SK-N-SH (cell line): ENCODE measurements at regions not wholly inside any gene's neighbourhood (a gene's known extent, or its start where the extent isn't known, plus 50 kb on each side); places are given as distances from the start of the nearest gene placed in this dataset.

Experiments used
- CTCF ChIA-PET: fragments of 300-600, 350-600 bp; formaldehyde crosslinking; extraction: SDS; loops from one replicate; lab custom pipeline; 2021; lab: Yijun Ruan, JAX
- POLR2A ChIA-PET: fragments of 350-600 bp; sonication (Branson Sonifier 250); formaldehyde crosslinking; extraction: SDS; loops from one replicate; lab custom pipeline; 2020; ENCODE audit warnings: antibody characterized with exemption, inconsistent platforms; lab: Yijun Ruan, JAX
- DNase-seq: peaks from one replicate; pipeline ENCODE4 v3.0.0; 2012
- H2AFZ ChIP-seq: fragments of 200-600 bp; sonication (generic); 2 replicates; pipeline ENCODE4 v1.8.1; 2016; ENCODE audit warnings: antibody characterized with exemption, mild to moderate bottlenecking, low read depth
- H3F3A ChIP-seq: fragments of 200-600 bp; sonication (generic); replicated peaks from 2 replicates; pipeline ENCODE3; 2016; ENCODE audit warnings: antibody characterized with exemption, mild to moderate bottlenecking; ENCODE audit not compliant: insufficient read depth
- H3K27ac ChIP-seq, 2 experiments: fragments of 200-500 bp in 1 of 2; fragments of 200-600 bp in 1 of 2; sonication (Bioruptor generic) in 1 of 2; sonication (generic), shearing (Covaris generic) in 1 of 2; 2 replicates each; pipeline versions ENCODE4 v1.5.1 to v1.6.1; 2014 to 2016; ENCODE audit warnings: low read depth in 2 of 2, inconsistent platforms in 1 of 2, low read length in 1 of 2, mild to moderate bottlenecking in 1 of 2, mixed read lengths in 1 of 2
- H3K27me3 ChIP-seq: fragments of 200-600 bp; sonication (generic), shearing (Covaris generic); 2 replicates; pipeline ENCODE4 v1.6.1; 2016; ENCODE audit warnings: mixed run types; ENCODE audit not compliant: insufficient read depth
- H3K36me3 ChIP-seq, 2 experiments: fragments of 200-500 bp in 1 of 2; fragments of 200-600 bp in 1 of 2; sonication (Bioruptor generic) in 1 of 2; sonication (generic) in 1 of 2; replicated peaks in 1 of 2; 2 replicates each; pipeline versions ENCODE3 to v1.5.1; 2014 to 2016; ENCODE audit warnings: low read length in 1 of 2, mild to moderate bottlenecking in 1 of 2; ENCODE audit not compliant: insufficient read depth in 2 of 2, control insufficient read depth in 1 of 2
- H3K4me1 ChIP-seq, 2 experiments: fragments of 200-500 bp in 1 of 2; fragments of 200-600 bp in 1 of 2; sonication (Bioruptor generic) in 1 of 2; sonication (generic), shearing (Covaris generic) in 1 of 2; 2 replicates each; pipeline versions ENCODE4 v1.5.1 to v1.6.1; 2014 to 2016; ENCODE audit warnings: low read depth in 1 of 2, low read length in 1 of 2, mixed run types in 1 of 2; ENCODE audit not compliant: insufficient read depth in 2 of 2, control insufficient read depth in 1 of 2
- H3K4me2 ChIP-seq: fragments of 200-600 bp; sonication (generic), shearing (Covaris generic); 2 replicates; pipeline ENCODE4 v1.6.1; 2017; ENCODE audit warnings: mixed run types
- H3K4me3 ChIP-seq, 2 experiments: fragments of 200-500 bp in 1 of 2; fragments of 200-600 bp in 1 of 2; sonication (Bioruptor generic) in 1 of 2; sonication (generic), shearing (Covaris generic) in 1 of 2; 2 replicates each; pipeline versions ENCODE4 v1.5.1 to v1.8.1; 2014 to 2016; ENCODE audit warnings: low read depth in 2 of 2, inconsistent platforms in 1 of 2, low read length in 1 of 2, mild to moderate bottlenecking in 1 of 2, mixed read lengths in 1 of 2, moderate library complexity in 1 of 2
- H3K79me2 ChIP-seq: fragments of 200-600 bp; sonication (generic); 2 replicates; pipeline ENCODE4 v1.8.1; 2017; ENCODE audit warnings: mild to moderate bottlenecking; ENCODE audit not compliant: insufficient read depth
- H3K9ac ChIP-seq: fragments of 200-600 bp; sonication (generic); 2 replicates; pipeline ENCODE4 v1.6.1; 2017; ENCODE audit warnings: mixed run types
- H3K9me2 ChIP-seq: fragments of 200-600 bp; sonication (generic); 2 replicates; pipeline ENCODE4 v1.6.1; 2017; ENCODE audit warnings: mixed run types
- H3K9me3 ChIP-seq: fragments of 200-600 bp; sonication (generic); 2 replicates; pipeline ENCODE4 v1.6.1; 2017; ENCODE audit warnings: mixed run types, mild to moderate bottlenecking, moderate library complexity
- H4K20me1 ChIP-seq: fragments of 200-600 bp; sonication (generic); 2 replicates; pipeline ENCODE4 v1.6.1; 2017; ENCODE audit warnings: mild to moderate bottlenecking, mixed run types; ENCODE audit not compliant: insufficient read depth
- CHD2 ChIP-seq: fragments of 150-350 bp; IDR thresholded peaks from 2 replicates; pipeline ENCODE4 v1.6.1; 2018; ENCODE audit warnings: low read length; ENCODE audit not compliant: partially characterized antibody
- CTCF ChIP-seq: fragments of 200-600 bp; sonication (generic); IDR thresholded peaks from 2 replicates; pipeline ENCODE4 v1.6.1; 2017; ENCODE audit warnings: antibody characterized with exemption, mild to moderate bottlenecking, moderate library complexity
- FOSL2 ChIP-seq: IDR thresholded peaks from 2 replicates; pipeline ENCODE4 v1.4.0; 2012; ENCODE audit warnings: low read depth, mild to moderate bottlenecking, moderate library complexity, borderline replicate concordance
- GABPA ChIP-seq: IDR thresholded peaks from 2 replicates; pipeline ENCODE4 v1.4.0; 2012; ENCODE audit warnings: low read depth, mild to moderate bottlenecking
- IRF3 ChIP-seq: fragments of 150-350 bp; IDR thresholded peaks from 2 replicates; pipeline ENCODE4 v1.6.1; 2016; ENCODE audit warnings: mild to moderate bottlenecking, low read depth, low read length
- JUND ChIP-seq: IDR thresholded peaks from 2 replicates; pipeline ENCODE4 v1.4.0; 2012
- MAX ChIP-seq: IDR thresholded peaks from 2 replicates; pipeline ENCODE4 v1.4.0; 2012; ENCODE audit warnings: low read depth
- MEF2A ChIP-seq: IDR thresholded peaks from 2 replicates; pipeline ENCODE4 v1.4.0; 2012; ENCODE audit warnings: low read depth, borderline replicate concordance
- NFIC ChIP-seq: IDR thresholded peaks from 2 replicates; pipeline ENCODE4 v1.4.0; 2012; ENCODE audit warnings: borderline replicate concordance
- PBX3 ChIP-seq: IDR thresholded peaks from 2 replicates; pipeline ENCODE4; 2012
- RAD21 ChIP-seq: IDR thresholded peaks from 2 replicates; pipeline ENCODE4 v1.6.1; 2012; ENCODE audit warnings: mild to moderate bottlenecking, low read length
- RCOR1 ChIP-seq: fragments of 150-350 bp; IDR thresholded peaks from 2 replicates; pipeline ENCODE4 v1.6.1; 2017; ENCODE audit warnings: antibody characterized with exemption, low read length
- RXRA ChIP-seq: IDR thresholded peaks from 2 replicates; pipeline ENCODE4 v1.4.0; 2012; ENCODE audit warnings: low read depth, mild to moderate bottlenecking, borderline replicate concordance
- SMC3 ChIP-seq: IDR thresholded peaks from 2 replicates; pipeline ENCODE4 v1.6.1; 2012; ENCODE audit warnings: low read depth, low read length, improper control_type of control experiment
- TCF12 ChIP-seq: IDR thresholded peaks from 2 replicates; pipeline ENCODE4 v1.4.0; 2012
- USF1 ChIP-seq: IDR thresholded peaks from 2 replicates; pipeline ENCODE4 v1.4.0; 2012; ENCODE audit warnings: low read depth, borderline replicate concordance
- WGBS: methylation state at CpG from one replicate; pipeline ENCODE4 v1.1.6; 2017; ENCODE audit warnings: low lambda C conversion rate; 5-methylcytosine and 5-hydroxymethylcytosine counted together

GRCh38 chr6:53199765-53200164 lies 51.1 kb upstream of the GCM1 start:
- Histone ChIP-seq H3K27ac (no peak overlapping the region), H3K4me1 (no peaks in the 10 kb centered on the region), H3K9ac (no peak overlapping the region), H2AFZ (no peak overlapping the region), H3K79me2 (no peaks in the 10 kb centered on the region), H4K20me1 (no peaks in the 10 kb centered on the region), H3K4me3 (no peak overlapping the region), H3K4me2 (no peak overlapping the region), H3K9me2 (no peaks in the 10 kb centered on the region), H3F3A (no peaks in the 10 kb centered on the region), H3K27me3 (no peaks in the 10 kb centered on the region), H3K36me3 (no peaks in the 10 kb centered on the region), H3K9me3 (no peaks in the 10 kb centered on the region)
- TF ChIP-seq RXRA (no peak), TCF12 (no peak)
- DNase-seq, result no peak
- CTCF ChIA-PET, result no interaction called here
- 24% methylated on average over 2 of the region's 2 CpGs for WGBS
- POLR2A ChIA-PET, result no interaction called here

- WGBS, result 61% methylated on average over 5 of the region's 5 CpGs
- CTCF ChIA-PET, result no interaction called here
Observed at GRCh38 chr6:53199156-53199555, 50.5 kb upstream of the GCM1 start.

More at GRCh38 chr6:53199156-53199555, 50.5 kb upstream of the GCM1 start:
- Histone ChIP-seq H3K9me2 (no peaks in the 10 kb centered on the region), H3K36me3 (no peaks in the 10 kb centered on the region), H3K79me2 (no peaks in the 10 kb centered on the region), H3K27me3 (no peaks in the 10 kb centered on the region), H3F3A (no peaks in the 10 kb centered on the region), H2AFZ (no peak overlapping the region), H3K27ac (no peak overlapping the region), H3K4me2 (no peak overlapping the region), H3K9ac (no peak overlapping the region), H3K9me3 (no peaks in the 10 kb centered on the region), H3K4me1 (no peaks in the 10 kb centered on the region), H4K20me1 (no peaks in the 10 kb centered on the region), H3K4me3 (no peak overlapping the region)
- TF ChIP-seq SMC3, result no peak
- no peak for TF ChIP-seq GABPA
- TF ChIP-seq RCOR1, result no peak
- TF ChIP-seq CTCF, result no peak
- no peak for TF ChIP-seq CHD2
- no peak for TF ChIP-seq MEF2A
- no peak for TF ChIP-seq FOSL2
- TF ChIP-seq USF1, result no peak
- no peak for TF ChIP-seq IRF3
- TF ChIP-seq RAD21, result no peak
- no peak for TF ChIP-seq JUND
- TF ChIP-seq MAX, result no peak
- no peak for TF ChIP-seq TCF12
- no peak for TF ChIP-seq NFIC
- TF ChIP-seq PBX3, result no peak
- POLR2A ChIA-PET, result no interaction called here
- no peak for DNase-seq
